PC-9 (cell line): ENCODE measurements at regions not wholly inside any gene's neighbourhood (a gene's known extent, or its start where the extent isn't known, plus 50 kb on each side); places are given as distances from the start of the nearest gene placed in this dataset.

Source experiments
- CTCF ChIP-seq: fragments of 200-600 bp; sonication (generic); conservative IDR thresholded peaks from 2 replicates; pipeline ENCODE4 v1.6.1; 2017; ENCODE audit warnings: mixed run types, antibody characterized with exemption, mild to moderate bottlenecking, moderate library complexity
- EZH2 ChIP-seq: fragments of 200-600 bp; sonication (generic); IDR thresholded peaks from 2 replicates; pipeline ENCODE4 v1.8.0; 2017; ENCODE audit warnings: antibody characterized with exemption, low read depth

- no peak for TF ChIP-seq CTCF
- no peak for TF ChIP-seq EZH2
These were observed 220.0 kb upstream of the FOXQ1 start for GRCh38 chr6:1091900-1092299.
